Panc1 (cell line): ENCODE measurements at regions not wholly inside any gene's neighbourhood (a gene's known extent, or its start where the extent isn't known, plus 50 kb on each side); places are given as distances from the start of the nearest gene placed in this dataset.

ENCODE experiments used
- POLR2AphosphoS5 ChIP-seq: IDR thresholded peaks from 2 replicates; pipeline ENCODE4 v1.6.1; 2012; ENCODE audit warnings: mild to moderate bottlenecking, low read depth, low read length, moderate library complexity
- TF ChIP-seq, protein P1 (sequence below): fragments of 450-650 bp; IDR thresholded peaks from 2 replicates; pipeline ENCODE4 v1.5.1; 2017; ENCODE audit warnings: mild to moderate bottlenecking

DNA sequence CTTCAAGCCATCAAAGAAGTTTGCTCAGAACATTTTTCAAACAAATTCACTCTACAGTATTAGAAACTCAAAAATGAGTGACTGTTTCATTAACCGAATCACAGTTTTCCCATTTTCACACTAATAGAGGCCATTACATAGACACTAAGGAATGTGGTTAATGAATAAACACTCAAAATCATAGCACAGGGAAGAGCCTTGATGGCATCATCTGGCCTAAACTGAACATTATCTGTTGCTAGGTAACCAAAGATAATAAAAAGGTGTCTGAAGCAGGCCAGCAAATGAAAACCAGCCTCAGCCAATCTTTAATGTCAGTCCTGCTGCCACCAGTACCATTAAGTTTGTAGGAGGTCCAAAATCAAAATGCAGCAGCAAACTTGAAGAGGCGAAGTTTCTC lies 492.4 kb upstream of the STEAP1 start:
- TF ChIP-seq POLR2AphosphoS5, result no peak
- TF ChIP-seq, protein P1, sequence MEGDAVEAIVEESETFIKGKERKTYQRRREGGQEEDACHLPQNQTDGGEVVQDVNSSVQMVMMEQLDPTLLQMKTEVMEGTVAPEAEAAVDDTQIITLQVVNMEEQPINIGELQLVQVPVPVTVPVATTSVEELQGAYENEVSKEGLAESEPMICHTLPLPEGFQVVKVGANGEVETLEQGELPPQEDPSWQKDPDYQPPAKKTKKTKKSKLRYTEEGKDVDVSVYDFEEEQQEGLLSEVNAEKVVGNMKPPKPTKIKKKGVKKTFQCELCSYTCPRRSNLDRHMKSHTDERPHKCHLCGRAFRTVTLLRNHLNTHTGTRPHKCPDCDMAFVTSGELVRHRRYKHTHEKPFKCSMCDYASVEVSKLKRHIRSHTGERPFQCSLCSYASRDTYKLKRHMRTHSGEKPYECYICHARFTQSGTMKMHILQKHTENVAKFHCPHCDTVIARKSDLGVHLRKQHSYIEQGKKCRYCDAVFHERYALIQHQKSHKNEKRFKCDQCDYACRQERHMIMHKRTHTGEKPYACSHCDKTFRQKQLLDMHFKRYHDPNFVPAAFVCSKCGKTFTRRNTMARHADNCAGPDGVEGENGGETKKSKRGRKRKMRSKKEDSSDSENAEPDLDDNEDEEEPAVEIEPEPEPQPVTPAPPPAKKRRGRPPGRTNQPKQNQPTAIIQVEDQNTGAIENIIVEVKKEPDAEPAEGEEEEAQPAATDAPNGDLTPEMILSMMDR, result no peak
